ENCODE measurements at regions not wholly inside any gene's neighbourhood (a gene's known extent, or its start where the extent isn't known, plus 50 kb on each side); places are given as distances from the start of the nearest gene placed in this dataset.

- Histone ChIP-seq H3K27ac (no peak overlapping the region), H3K36me3 (ENCODE audit: low read depth) (no peaks in the 10 kb centered on the region), H3F3A (ENCODE audit: insufficient read depth, low read depth) (no peaks in the 10 kb centered on the region), H3K4me2 (no peak overlapping the region), H3K9me2 (ENCODE audit: insufficient read depth) (no peaks in the 10 kb centered on the region; the same call in 1 of the 2 replicates), H3K4me1 (replicated peaks; ENCODE audit: insufficient read depth) (no peaks in the 10 kb centered on the region), H2AFZ (no peak overlapping the region), H3K79me2 (ENCODE audit: low read depth) (no peaks in the 10 kb centered on the region), H4K20me1 (ENCODE audit: insufficient read depth) (no peaks in the 10 kb centered on the region), H3K27me3 (ENCODE audit: insufficient read depth, low read depth) (no peaks in the 10 kb centered on the region), H3K9me3 (ENCODE audit: insufficient read depth, low read depth) (no peaks in the 10 kb centered on the region), H3K4me3 (no peak overlapping the region)
- ChIA-PET CTCF (no interaction called here), POLR2A (ENCODE audit: unreplicated experiment) (no interaction called here)
- intact Hi-C loops (cut with micrococcal nuclease; ENCODE audit: unreplicated experiment), result no loop called here
- TF ChIP-seq EZH2 (IDR thresholded peaks at IDR 0.05; ENCODE audit: low read depth) (no peak), CTCF (conservative IDR thresholded peaks at IDR 0.05) (no peak)
- DNase-seq, result no peak
- BruUV-seq (replicated peaks), result no TSS peak
Observed at GRCh38 chr5:85168474-85168873, 783.8 kb upstream of the EDIL3 start.

- H3K4me3 ChIP-seq, result no peak overlapping the region
- H3F3A ChIP-seq (ENCODE audit: insufficient read depth, low read depth), result no peaks in the 10 kb centered on the region
- ChIA-PET CTCF (no interaction called here), POLR2A (ENCODE audit: unreplicated experiment) (no interaction called here)
- TF ChIP-seq CTCF (conservative IDR thresholded peaks at IDR 0.05) (no peak), EZH2 (IDR thresholded peaks at IDR 0.05; ENCODE audit: low read depth) (no peak)
- no peak overlapping the region for H3K27ac ChIP-seq
- no peaks in the 10 kb centered on the region for H4K20me1 ChIP-seq (ENCODE audit: insufficient read depth)
- intact Hi-C loops (cut with micrococcal nuclease; ENCODE audit: unreplicated experiment), result no loop called here
- H3K36me3 ChIP-seq (ENCODE audit: low read depth), result no peaks in the 10 kb centered on the region
- no peak overlapping the region for H2AFZ ChIP-seq
- no peaks in the 10 kb centered on the region for H3K9me3 ChIP-seq (ENCODE audit: insufficient read depth, low read depth)
- no peaks in the 10 kb centered on the region for H3K79me2 ChIP-seq (ENCODE audit: low read depth)
- no peaks in the 10 kb centered on the region for H3K4me1 ChIP-seq (replicated peaks; ENCODE audit: insufficient read depth)
- no peak overlapping the region for H3K4me2 ChIP-seq
- H3K9me2 ChIP-seq (ENCODE audit: insufficient read depth), result no peaks in the 10 kb centered on the region; the same call in 1 of the 2 replicates
- DNase-seq, result no peak
- BruUV-seq (replicated peaks), result no TSS peak
- no peaks in the 10 kb centered on the region for H3K27me3 ChIP-seq (ENCODE audit: insufficient read depth, low read depth)
Observed at GRCh38 chr5:85170183-85170582, 785.5 kb upstream of the EDIL3 start.

- H3K9me2 ChIP-seq (ENCODE audit: insufficient read depth), result no peaks in the 10 kb centered on the region; the same call in 1 of the 2 replicates
Observed at GRCh38 chr5:85173469-85173868, 788.8 kb upstream of the EDIL3 start.

More at GRCh38 chr5:85173469-85173868, 788.8 kb upstream of the EDIL3 start:
- Histone ChIP-seq H3K36me3 (ENCODE audit: low read depth) (no peaks in the 10 kb centered on the region), H3K9me3 (ENCODE audit: insufficient read depth, low read depth) (no peaks in the 10 kb centered on the region), H3K27ac (no peak overlapping the region), H4K20me1 (ENCODE audit: insufficient read depth) (no peaks in the 10 kb centered on the region), H3K4me3 (no peak overlapping the region), H3F3A (ENCODE audit: insufficient read depth, low read depth) (no peaks in the 10 kb centered on the region), H3K4me1 (replicated peaks; ENCODE audit: insufficient read depth) (no peaks in the 10 kb centered on the region), H2AFZ (no peak overlapping the region), H3K27me3 (ENCODE audit: insufficient read depth, low read depth) (no peaks in the 10 kb centered on the region), H3K4me2 (no peak overlapping the region), H3K79me2 (ENCODE audit: low read depth) (no peaks in the 10 kb centered on the region)
- POLR2A ChIA-PET (ENCODE audit: unreplicated experiment), result no interaction called here
- CTCF ChIA-PET, result no interaction called here
- TF ChIP-seq EZH2 (IDR thresholded peaks at IDR 0.05; ENCODE audit: low read depth) (no peak), CTCF (conservative IDR thresholded peaks at IDR 0.05) (no peak)
- intact Hi-C loops (cut with micrococcal nuclease; ENCODE audit: unreplicated experiment), result no loop called here
- no TSS peak for BruUV-seq (replicated peaks)
- no peak for DNase-seq
